COR-L47 (cell line): ENCODE measurements at regions not wholly inside any gene's neighbourhood (a gene's known extent, or its start where the extent isn't known, plus 50 kb on each side); places are given as distances from the start of the nearest gene placed in this dataset.

Experiments used
- DNase-seq: peaks from one replicate; lab custom pipeline; 2025; lab: John Stamatoyannopoulos, UW

DNA sequence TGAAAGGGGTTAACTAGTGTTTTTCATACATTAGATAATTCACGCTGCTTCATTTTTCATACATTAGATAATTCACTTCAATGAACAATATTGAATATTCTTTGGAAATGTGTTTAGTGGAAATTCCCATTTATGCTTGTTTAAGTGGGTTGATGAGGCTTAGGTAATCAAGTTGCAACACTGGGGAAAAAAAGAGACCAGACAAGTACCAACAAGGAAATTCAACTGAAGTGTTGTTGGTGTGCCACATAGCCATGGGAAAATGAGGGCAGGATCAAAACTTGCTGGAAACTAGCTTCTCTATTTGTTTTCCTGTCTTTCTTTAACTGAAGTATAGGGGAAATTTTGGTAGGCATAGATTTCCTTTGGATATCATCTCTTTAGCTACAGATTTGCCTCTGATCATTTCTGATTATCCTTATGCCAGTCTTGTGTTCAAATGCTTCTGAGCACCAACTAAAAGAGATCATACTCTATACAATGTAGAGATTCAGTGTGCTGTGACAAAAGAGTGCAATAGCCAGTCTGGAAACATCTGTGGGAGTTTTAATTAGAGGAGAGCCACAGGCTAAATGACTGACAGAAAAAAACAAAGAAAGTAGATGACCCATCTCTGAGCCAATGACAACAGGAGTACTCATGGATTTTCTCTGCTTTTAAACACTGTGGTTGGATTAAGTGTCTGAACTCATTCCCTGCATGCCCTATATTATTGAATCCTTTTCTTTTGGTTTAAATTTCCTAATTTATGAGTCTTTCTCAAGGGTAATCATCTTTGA, 67.6 kb upstream of the CTSC start:
- DNase-seq: no peak

DNA sequence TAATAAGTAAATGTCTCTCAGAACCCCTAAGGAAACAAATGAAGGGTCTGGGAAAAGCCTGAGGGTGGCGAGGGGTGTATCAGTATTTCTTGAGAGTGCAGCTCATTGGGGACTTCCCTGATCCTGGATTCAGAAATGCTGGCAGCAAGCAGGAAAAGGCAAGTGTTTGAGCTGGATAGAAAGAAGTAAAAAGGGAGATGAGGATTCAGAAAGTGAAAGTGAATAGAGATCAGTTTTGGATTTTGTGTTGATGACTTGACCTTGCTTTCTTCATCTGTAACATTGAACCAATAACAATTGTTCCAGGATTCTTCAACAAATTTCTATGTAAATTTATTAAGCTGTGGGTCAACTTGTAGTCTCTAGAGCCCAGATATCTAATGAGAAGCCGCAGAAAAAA, 66.9 kb upstream of the CTSC start:
- DNase-seq: no peak

DNA sequence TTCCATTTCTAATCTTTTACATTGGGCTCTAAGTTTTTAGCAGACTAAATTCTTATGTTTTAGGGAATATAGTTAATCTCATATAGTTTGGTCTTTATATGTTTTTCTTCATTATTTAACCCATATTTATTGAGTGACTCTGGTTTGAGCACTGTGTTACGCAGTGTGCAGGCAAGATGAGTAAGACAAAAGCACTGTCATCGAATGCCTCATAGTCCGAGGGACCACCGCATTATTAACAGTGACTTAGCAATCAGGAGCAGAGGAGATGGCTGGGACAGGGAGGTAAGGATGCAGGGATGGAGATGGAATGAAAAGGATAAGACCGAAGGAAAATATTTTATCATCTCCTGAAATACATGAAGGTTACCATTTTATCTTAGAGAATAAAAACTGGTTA, 65.2 kb upstream of the CTSC start:
- DNase-seq: no peak

DNA sequence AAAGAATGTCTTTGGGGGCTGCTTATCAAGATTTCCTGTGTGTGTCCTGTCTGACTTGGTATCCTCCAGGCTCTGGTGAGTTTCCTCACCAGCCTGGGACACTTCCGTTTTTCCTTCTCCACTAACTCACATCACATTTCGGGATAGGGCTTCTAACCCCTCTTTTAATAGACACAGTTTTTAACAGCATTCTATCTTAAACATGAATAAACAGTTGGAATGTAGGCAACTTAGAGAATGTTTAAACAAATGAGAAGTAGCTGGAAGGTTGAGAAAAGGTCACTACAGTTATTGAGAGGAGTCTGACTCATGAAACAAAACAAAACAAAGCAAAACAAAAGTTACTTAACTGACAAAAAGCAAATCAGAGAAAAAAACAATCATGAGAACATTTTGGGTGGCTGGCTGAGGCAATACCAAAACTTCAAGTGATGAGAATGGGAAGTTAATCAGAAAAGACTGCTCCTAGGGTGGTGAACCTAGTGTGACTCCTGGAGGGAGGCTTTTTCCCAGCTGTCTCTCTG, 64.7 kb upstream of the CTSC start:
- no peak for DNase-seq

DNA sequence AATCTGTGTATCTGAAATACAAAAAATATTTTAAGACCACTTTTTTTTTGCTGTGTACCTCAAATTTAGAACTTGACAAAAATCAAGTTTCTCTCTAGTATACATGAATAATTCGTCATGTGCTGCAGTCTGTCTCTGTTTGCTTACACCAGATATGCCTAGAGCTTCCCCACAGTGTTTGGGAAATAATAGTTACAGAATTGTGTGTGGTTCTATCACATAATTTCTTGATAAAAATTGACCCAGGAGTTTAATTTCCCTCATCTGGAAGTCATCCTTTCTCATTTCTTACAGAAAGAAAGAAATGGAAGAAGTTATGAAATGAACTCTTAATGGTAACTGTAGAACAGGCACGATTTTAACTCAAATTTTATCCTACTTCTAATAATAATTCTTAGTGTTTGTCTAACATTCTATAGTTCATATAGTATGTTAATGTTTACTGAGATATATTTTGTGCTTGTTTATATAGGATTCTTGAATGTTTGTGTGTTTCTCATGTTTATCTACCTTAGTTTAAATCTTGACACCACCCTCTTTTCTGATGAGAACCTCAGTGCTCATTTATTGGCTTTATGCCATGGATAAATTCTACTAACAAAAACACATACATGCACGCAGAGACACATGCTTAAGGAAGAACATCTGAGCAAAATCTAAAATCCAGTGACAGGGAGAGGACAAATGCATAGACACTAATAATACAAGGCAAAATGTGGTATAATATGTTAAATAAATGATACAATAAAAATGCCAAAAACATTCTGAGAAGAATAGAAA, 61.4 kb upstream of the CTSC start:
- DNase-seq: no peak

DNA sequence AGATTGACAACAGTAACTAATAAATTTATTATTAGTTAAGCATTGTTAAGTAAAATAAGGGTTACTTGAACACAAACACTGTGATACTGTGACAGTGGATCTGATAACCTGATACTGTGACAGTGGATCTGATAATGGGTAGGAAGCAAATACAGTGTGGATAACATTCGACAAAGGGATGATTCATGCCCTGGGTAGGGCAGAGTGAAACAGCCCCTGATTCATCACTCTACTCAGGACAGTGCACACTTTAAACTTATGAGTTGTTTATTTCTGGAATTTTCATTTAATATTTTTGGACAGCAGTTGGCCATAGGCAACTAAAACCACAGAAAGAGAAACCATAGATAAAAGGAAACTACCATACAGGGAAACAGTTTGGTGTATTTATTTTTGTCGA, 60.8 kb upstream of the CTSC start:
- DNase-seq: no peak

DNA sequence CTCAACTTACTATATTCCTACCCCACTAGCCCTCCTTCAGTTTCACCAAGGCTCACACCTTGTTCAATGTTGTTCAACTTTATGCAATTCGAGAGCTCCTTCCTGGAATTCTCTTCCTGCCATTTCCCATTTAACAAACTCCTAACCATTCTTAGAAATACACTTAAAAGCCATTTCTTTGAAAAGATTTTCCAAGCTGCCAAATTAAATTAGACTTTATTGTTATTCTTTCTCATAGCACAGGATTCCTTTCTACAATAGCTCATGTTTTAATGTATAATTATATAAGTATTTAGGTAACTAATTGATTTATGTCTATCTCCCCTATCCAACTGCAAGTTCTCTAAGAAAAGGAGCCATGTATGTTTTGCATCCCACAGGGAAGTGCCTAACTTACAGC, 52.7 kb upstream of the CTSC start:
- DNase-seq: no peak

DNA sequence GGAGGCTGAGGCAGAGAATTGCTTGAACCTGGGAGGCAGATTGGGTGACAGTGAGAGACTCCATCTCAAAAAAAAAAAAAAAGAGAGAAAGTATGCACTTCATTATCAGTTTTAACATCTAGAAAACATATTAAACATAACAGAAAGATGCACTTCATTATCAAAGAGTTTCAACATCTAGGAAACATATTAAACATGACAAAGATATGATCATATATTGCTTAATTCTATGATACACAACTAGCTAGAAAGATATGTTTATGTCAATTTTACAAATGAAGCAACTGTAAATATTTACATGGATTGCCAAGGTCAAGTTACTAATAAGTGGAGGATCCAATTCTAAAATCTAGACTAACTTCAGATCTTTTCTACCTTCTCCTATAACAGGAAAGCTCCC, 50.4 kb upstream of the CTSC start:
- DNase-seq: no peak
